ENCODE measurements at regions not wholly inside any gene's neighbourhood (a gene's known extent, or its start where the extent isn't known, plus 50 kb on each side); places are given as distances from the start of the nearest gene placed in this dataset.

DNA sequence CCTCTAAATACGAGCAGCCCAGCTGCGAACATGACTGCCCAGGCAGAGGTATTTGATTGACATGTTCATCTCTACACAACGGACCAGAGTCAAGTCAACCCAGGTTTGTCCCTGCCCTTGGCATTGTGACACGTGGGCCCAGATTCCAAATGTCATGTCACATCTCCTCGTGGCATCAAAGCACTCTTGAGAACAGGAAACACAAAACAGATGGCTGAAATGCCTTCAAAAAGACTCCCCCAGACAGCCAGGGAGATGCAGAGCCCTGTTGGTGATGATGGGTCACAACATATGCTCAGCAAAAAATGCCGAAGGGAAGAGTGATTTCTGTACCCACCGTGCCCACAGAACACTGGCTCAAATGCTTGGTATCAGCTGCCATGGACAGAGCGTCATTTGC is 337.8 kb upstream of the DAB1 start:
- H3K36me3 ChIP-seq (ENCODE audit: low read length), result no peaks in the 10 kb centered on the region
- no peak overlapping the region for H2AFZ ChIP-seq (ENCODE audit: low read depth, low read length, severe bottlenecking)
- TF ChIP-seq, protein P1, sequence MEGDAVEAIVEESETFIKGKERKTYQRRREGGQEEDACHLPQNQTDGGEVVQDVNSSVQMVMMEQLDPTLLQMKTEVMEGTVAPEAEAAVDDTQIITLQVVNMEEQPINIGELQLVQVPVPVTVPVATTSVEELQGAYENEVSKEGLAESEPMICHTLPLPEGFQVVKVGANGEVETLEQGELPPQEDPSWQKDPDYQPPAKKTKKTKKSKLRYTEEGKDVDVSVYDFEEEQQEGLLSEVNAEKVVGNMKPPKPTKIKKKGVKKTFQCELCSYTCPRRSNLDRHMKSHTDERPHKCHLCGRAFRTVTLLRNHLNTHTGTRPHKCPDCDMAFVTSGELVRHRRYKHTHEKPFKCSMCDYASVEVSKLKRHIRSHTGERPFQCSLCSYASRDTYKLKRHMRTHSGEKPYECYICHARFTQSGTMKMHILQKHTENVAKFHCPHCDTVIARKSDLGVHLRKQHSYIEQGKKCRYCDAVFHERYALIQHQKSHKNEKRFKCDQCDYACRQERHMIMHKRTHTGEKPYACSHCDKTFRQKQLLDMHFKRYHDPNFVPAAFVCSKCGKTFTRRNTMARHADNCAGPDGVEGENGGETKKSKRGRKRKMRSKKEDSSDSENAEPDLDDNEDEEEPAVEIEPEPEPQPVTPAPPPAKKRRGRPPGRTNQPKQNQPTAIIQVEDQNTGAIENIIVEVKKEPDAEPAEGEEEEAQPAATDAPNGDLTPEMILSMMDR (IDR thresholded peaks at IDR 0.05; ENCODE audit: insufficient read depth, low read length, poor library complexity, severe bottlenecking), result no peak
- TF ChIP-seq EZH2phosphoT487 (conservative IDR thresholded peaks at IDR 0.05; ENCODE audit: low read length), result no peak
- H3K27ac ChIP-seq (ENCODE audit: low read depth, low read length), result no peak overlapping the region
- H3K4me3 ChIP-seq (ENCODE audit: insufficient read depth, low read length, poor library complexity, severe bottlenecking), result no peak overlapping the region
- no peaks in the 10 kb centered on the region for H3K79me2 ChIP-seq (ENCODE audit: insufficient read depth, low read length)
- no peak overlapping the region for H3K4me2 ChIP-seq (ENCODE audit: low read depth, low read length, poor library complexity, severe bottlenecking)
- no peaks in the 10 kb centered on the region for H3F3A ChIP-seq (ENCODE audit: insufficient read depth)
- no peaks in the 10 kb centered on the region for H3K27me3 ChIP-seq (ENCODE audit: low read length)
- H4K20me1 ChIP-seq (ENCODE audit: low read depth, low read length), result no peaks in the 10 kb centered on the region
- no peaks in the 10 kb centered on the region for H3K9me3 ChIP-seq (ENCODE audit: insufficient read depth, low read length)
- no peak overlapping the region for H3K9ac ChIP-seq (ENCODE audit: low read length)
- H3K9me2 ChIP-seq (replicated peaks; ENCODE audit: insufficient read depth, low read length), result no peaks in the 10 kb centered on the region

DNA sequence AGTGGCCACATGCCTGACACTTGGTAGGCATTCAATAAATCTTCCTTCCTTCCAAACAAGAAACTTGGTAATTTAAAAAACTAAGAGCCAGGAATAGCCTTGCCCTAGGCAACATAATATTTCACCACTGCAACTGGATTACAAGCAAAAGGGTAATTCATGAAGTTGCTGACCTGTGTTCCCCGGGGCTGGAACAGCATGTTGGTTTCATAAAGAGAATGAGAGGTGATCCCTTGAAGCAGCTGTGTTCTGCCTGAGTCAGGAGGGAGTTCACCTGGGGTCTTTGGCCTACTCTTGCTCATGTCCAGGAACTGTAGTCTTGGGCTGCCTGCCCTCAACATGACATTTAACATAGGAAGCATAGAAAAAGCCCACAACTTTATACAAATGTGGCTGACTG is 329.0 kb upstream of the DAB1 start:
- Histone ChIP-seq H3K9ac (ENCODE audit: low read length) (no peak overlapping the region), H3K4me2 (ENCODE audit: low read depth, low read length, poor library complexity, severe bottlenecking) (no peak overlapping the region), H4K20me1 (ENCODE audit: low read depth, low read length) (no peaks in the 10 kb centered on the region), H3K9me3 (ENCODE audit: insufficient read depth, low read length) (no peaks in the 10 kb centered on the region), H3F3A (ENCODE audit: insufficient read depth) (no peaks in the 10 kb centered on the region), H3K27me3 (ENCODE audit: low read length) (no peaks in the 10 kb centered on the region), H3K4me3 (ENCODE audit: insufficient read depth, low read length, poor library complexity, severe bottlenecking) (no peak overlapping the region), H3K27ac (ENCODE audit: low read depth, low read length) (no peak overlapping the region), H3K79me2 (ENCODE audit: insufficient read depth, low read length) (no peaks in the 10 kb centered on the region), H2AFZ (ENCODE audit: low read depth, low read length, severe bottlenecking) (no peak overlapping the region), H3K9me2 (replicated peaks; ENCODE audit: insufficient read depth, low read length) (no peaks in the 10 kb centered on the region), H3K36me3 (ENCODE audit: low read length) (no peaks in the 10 kb centered on the region)
- no peak for TF ChIP-seq EZH2phosphoT487 (conservative IDR thresholded peaks at IDR 0.05; ENCODE audit: low read length)
- TF ChIP-seq, protein P1 (IDR thresholded peaks at IDR 0.05; ENCODE audit: insufficient read depth, low read length, poor library complexity, severe bottlenecking), result no peak

DNA sequence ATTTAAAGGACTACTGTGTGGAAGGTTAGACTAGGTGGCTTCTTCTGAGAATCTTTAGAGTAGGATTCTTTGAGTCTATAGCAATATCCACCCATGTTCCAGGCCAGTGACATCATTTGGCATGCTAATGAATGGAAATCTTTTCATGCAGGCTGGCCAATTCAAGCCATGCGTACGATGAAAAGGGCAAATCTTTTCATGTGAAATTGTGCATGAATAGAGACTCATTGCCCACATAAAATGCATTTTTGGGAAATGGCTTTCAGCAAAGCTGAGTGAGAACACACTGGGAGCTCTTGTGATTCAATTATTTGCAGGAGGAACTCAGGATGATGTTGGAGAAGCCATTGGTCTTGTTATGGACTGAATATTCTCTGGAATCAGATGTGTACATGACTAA is 324.9 kb upstream of the DAB1 start:
- Histone ChIP-seq H3K9me3 (ENCODE audit: insufficient read depth, low read length) (no peaks in the 10 kb centered on the region), H3K4me3 (ENCODE audit: insufficient read depth, low read length, poor library complexity, severe bottlenecking) (no peak overlapping the region), H3K27ac (ENCODE audit: low read depth, low read length) (no peak overlapping the region), H2AFZ (ENCODE audit: low read depth, low read length, severe bottlenecking) (no peak overlapping the region), H3K4me2 (ENCODE audit: low read depth, low read length, poor library complexity, severe bottlenecking) (no peak overlapping the region), H3K36me3 (ENCODE audit: low read length) (no peaks in the 10 kb centered on the region), H3K9ac (ENCODE audit: low read length) (no peak overlapping the region), H3K79me2 (ENCODE audit: insufficient read depth, low read length) (no peaks in the 10 kb centered on the region), H4K20me1 (ENCODE audit: low read depth, low read length) (no peaks in the 10 kb centered on the region), H3F3A (ENCODE audit: insufficient read depth) (no peaks in the 10 kb centered on the region), H3K27me3 (ENCODE audit: low read length) (no peaks in the 10 kb centered on the region), H3K9me2 (replicated peaks; ENCODE audit: insufficient read depth, low read length) (no peaks in the 10 kb centered on the region)
- TF ChIP-seq, protein P1 (IDR thresholded peaks at IDR 0.05; ENCODE audit: insufficient read depth, low read length, poor library complexity, severe bottlenecking), result no peak
- TF ChIP-seq EZH2phosphoT487 (conservative IDR thresholded peaks at IDR 0.05; ENCODE audit: low read length), result no peak

DNA sequence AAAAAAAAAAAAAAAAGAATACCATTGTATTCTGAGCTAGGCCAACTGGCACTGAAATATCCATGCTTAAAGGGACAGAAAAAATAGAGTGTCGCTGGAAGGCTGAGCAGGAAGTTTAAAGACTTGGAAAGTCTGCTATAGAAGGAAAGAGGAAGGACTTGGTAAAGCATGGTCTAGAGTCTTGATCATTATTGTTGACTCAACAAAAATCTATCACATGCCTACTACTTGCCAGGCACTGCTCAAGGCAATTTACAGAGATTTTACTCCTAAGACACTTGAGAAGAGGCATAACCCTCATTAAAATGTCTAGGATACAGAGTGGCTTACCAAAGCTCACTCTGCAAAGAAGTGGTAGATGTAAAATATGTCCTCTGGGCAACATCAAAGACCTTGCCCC is 324.0 kb upstream of the DAB1 start:
- Histone ChIP-seq H4K20me1 (ENCODE audit: low read depth, low read length) (no peaks in the 10 kb centered on the region), H2AFZ (ENCODE audit: low read depth, low read length, severe bottlenecking) (no peak overlapping the region), H3K36me3 (ENCODE audit: low read length) (no peaks in the 10 kb centered on the region), H3K9me2 (replicated peaks; ENCODE audit: insufficient read depth, low read length) (no peaks in the 10 kb centered on the region), H3K9ac (ENCODE audit: low read length) (no peak overlapping the region), H3K79me2 (ENCODE audit: insufficient read depth, low read length) (no peaks in the 10 kb centered on the region), H3K4me2 (ENCODE audit: low read depth, low read length, poor library complexity, severe bottlenecking) (no peak overlapping the region), H3K9me3 (ENCODE audit: insufficient read depth, low read length) (no peaks in the 10 kb centered on the region), H3F3A (ENCODE audit: insufficient read depth) (no peaks in the 10 kb centered on the region), H3K27ac (ENCODE audit: low read depth, low read length) (no peak overlapping the region), H3K4me3 (ENCODE audit: insufficient read depth, low read length, poor library complexity, severe bottlenecking) (no peak overlapping the region), H3K27me3 (ENCODE audit: low read length) (no peaks in the 10 kb centered on the region)
- no peak for TF ChIP-seq EZH2phosphoT487 (conservative IDR thresholded peaks at IDR 0.05; ENCODE audit: low read length)
- TF ChIP-seq, protein P1 (IDR thresholded peaks at IDR 0.05; ENCODE audit: insufficient read depth, low read length, poor library complexity, severe bottlenecking), result no peak
